Stimulated activated CD4-positive, alpha-beta T cell treated with anti-CD3 and anti-CD28 coated beads, Interleukin-1b, Interleukin-23, amount 100 ng/mL, for 24 hours (primary cell): ENCODE measurements at regions not wholly inside any gene's neighbourhood (a gene's known extent, or its start where the extent isn't known, plus 50 kb on each side); places are given as distances from the start of the nearest gene placed in this dataset.

ENCODE experiments used
- DNase-seq, 4 experiments: peaks; one replicate each; pipeline ENCODE4 v3.0.0-alpha.2; 2020; ENCODE audit warnings: low read depth in 4 of 4, low spot score in 1 of 4

GRCh38 chr12:107319533-107320032 lies 226.2 kb upstream of the CRY1 start:
- DNase-seq: no peak

GRCh38 chr12:107320033-107320928 lies 226.9 kb upstream of the CRY1 start:
- peak; percentile 48 to 76 (median 62) for DNase-seq

DNA sequence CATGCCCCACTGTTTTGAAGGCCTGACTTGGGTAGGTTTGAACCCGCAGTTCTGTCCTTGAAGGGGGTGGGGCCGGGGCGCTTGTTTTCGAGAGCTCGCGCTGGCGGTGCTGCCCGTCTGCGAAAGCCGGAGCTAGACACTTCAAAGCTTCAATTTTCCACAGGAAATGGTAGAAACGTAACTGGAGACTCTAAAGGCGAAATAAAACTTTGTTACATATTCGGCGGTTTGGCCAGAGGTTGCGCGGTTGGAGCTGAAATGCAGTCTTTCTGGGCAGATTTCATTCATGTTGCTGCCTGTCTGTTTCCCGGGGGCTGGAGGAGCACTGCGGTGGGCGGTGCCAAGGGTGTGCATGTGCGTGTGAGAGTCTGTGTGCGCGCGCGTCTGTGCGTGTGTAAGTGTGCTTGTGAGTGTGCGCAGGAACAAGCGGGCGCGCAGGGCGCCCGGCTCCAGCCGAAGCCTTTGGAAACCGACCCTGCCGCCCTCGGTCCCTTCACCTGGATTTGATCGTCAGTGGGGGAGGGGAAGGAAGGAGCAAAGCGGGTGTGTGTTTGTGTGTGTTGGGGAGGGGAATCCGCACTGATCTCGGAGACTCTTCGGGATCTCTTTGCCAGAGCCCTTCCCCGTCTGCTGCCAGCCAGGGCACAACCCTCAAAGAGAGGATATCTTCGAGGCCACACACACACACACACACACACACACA lies 227.7 kb upstream of the CRY1 start:
- DNase-seq: peak in 3 of 4 experiments; percentile 33 to 63 (median 52)

DNA sequence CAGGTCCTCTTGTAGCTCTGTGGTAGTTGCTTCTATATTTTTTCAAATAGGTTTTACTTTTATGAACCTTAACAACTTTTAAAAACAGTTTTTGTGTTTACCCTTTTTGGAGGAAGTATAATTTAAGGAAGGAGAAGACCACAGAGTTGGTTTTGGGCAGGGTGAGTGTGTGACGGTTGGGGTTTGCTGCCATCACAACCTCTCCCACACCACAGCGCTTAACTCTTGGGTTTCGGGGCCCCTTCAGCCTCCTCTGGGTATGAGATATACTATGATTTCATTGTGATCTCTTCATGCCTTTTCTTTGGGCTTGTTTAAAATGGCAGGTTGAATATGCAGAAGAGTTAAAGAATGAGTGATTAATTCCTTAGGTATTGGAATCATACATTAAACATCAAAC lies 228.7 kb upstream of the CRY1 start:
- peak in 1 of 4 experiments; percentile 36 for DNase-seq

DNA sequence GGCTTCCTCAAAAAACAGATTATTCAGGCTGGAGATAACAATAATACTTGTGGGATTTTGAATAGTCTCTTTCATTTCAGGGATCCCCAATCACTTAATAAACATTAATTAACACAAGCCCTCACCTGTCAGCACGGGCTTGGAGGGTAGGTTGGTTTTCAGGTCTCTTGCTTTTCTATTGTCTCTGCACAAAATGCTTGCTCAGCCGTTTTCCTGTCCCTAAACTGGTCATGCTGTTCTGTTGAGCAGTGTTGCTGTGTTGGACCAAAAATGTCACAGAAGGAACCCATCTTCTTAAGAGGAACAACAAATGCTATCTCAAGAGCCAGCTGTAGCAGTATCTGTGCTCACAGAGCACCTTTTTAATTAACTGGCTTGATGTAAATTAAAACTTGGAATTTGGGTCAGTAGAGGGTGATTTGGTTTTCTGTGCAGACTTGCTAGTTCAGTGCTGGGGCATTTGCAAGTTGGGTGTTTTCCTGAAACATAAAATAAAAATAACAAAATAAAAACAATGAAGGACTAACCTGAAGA lies 231.8 kb upstream of the CRY1 start:
- no peak for DNase-seq

DNA sequence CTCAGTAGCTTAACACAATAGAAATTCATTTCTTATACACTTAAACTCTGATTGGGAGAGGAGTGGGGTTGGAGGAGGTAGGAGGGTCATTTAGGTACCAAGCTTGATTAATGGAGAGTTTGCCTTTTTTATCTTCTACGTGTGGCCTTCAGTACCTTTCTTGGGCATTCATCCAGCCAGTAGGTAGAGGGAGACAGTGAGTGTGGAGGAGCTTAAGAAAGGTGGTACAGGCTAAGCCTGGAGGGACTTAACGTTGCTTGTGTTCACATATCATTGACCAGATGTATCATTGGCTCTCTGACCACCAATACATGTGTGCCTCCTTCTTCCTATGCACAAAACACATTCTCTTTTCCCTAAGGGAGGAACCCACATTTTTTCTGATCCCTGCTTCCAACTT lies 232.9 kb upstream of the CRY1 start:
- no peak for DNase-seq

- no peak for DNase-seq
These were observed 234.4 kb upstream of the CRY1 start for GRCh38 chr12:107327651-107328182.

- DNase-seq: no peak
These were observed 235.2 kb upstream of the CRY1 start for GRCh38 chr12:107328442-107329133.

DNA sequence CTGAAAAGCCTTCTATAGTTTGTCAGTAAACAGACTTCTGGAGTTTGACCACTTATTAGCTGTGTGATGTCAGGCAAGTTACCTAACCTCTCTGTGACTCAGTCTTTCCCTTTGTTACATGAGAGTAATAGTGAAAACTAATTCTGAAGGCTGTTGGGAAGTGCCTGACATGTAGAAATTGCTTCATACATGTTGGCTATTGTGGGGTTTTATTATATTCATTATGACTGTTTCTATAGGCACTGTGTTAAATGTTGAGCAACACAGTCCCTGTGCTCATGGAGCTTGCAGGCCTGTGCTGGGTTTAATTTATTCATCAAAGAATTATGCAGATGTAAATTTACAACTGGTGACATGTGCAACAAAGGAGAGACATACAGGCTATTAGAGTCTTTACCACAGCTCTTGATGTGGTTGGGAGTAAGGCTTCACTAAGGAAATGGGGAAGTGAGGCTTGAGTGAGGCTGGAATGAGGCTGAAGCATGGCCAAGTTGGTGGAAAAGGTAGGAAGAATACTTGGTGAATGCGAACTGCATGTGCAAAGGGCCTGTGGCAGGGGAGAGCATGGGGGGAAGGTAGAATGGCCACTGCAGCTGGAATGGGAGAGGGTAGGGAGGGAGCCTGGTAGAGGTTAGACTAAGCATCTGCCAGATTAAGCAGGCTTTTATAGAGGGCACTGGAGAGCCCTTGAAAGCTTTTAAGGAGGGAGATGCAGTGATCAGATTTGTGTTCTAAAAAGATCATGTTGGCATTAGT lies 236.4 kb upstream of the CRY1 start:
- no peak for DNase-seq

DNA sequence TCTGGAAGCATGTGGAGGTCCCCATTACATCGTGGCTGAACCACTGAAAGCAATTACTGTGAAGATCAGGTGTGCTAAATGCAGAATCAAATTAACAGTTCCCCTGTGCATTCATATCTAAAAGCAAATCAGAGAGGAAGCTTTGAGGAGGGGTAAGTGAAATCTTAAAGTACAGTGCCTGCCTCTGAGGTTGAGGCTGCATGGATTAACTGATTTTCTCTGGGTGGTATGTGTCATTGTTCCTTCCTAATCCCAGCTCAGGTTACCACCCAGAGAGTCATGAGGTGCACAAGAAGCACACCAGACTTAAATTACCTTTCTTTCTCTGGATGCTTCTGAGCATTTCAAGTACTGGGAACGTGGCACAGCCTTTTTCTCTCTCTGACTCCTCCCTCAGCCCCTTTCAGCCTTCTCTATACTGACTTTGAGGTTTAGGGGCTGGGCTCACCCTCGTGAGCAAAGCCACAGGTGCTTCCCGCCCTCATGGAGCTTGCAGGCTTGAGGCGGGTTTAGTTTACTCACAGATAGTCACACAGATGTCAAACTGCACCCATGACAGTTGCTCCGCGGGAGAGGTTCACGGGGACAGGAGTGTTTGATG lies 237.6 kb upstream of the CRY1 start:
- no peak for DNase-seq

- no peak for DNase-seq
These were observed 238.1 kb upstream of the CRY1 start for GRCh38 chr12:107331471-107331870.

GRCh38 chr12:107331912-107332311 lies 238.6 kb upstream of the CRY1 start:
- DNase-seq: no peak

DNA sequence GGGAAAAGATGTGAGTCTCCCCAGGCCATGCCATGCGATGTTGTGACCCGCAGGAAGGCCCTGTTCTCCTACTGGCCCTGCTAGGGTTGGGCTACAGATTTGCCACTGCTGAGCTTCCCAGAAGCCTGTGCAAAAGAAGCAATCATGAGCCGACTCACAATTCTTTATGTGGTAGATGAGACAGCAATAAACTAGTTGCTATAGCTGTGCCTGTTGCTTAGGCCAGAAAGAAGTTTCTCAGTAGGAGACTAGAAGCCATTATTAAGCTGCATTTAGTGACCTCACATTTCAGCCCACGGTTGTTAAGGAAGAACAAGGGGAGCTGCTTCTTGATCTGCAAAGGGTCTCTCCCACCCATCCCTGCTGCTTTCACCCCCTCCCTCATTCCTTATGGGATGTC lies 239.4 kb upstream of the CRY1 start:
- no peak for DNase-seq

GRCh38 chr12:107335802-107336570 lies 242.6 kb upstream of the CRY1 start:
- no peak for DNase-seq

DNA sequence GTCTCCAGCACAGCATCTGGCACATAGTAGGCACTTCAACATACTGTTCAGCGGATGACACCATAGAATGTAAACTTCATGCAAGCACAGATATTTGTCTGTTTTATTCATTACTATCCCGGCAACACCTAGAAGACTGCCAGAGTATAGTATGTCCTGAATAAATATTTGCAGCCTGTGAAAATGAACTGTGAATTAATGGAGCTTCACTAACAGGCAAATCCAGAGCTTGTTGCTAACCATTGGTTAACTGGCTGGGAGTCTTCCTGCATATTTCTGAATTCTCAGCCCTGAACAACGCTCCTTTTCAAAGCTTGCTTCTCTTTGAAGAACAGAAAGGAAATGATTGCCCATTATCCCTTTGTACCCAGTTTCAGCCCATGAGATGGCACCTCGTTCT lies 243.3 kb upstream of the CRY1 start:
- DNase-seq: no peak

DNA sequence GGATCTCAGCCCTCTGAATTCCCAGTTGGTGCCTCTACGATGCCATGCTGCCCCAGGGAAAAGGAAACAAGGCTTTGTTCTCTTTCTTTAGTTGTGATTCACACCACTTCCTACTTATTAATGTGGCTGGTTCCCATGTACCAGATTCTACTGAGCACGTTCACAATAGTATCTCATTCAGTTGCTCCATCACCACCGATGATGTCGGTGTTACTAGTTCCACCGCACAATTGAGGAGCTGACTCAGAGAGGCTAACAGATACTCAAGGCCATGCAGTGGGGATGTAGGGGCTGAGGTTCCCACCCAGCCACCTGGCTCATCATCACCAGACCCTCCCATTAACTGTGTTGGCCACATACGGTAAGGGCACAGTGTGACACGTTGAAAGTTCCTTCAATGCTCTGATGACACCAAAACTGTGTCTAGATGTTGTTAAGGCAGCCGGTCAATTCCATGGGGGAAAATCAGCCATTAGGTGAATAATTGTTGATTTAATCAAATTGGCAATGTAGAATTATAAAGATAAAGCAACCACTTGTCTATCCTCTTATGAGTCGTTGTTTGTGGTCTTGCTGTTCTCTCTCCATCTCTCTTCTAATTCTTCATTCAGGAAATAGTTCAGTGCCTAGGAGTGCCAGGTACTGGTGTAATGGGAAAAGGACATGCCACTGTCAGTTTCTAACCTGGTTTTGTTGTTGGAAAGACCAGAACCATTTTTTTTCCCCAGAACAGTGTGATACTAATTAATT lies 244.2 kb upstream of the CRY1 start:
- DNase-seq: no peak

DNA sequence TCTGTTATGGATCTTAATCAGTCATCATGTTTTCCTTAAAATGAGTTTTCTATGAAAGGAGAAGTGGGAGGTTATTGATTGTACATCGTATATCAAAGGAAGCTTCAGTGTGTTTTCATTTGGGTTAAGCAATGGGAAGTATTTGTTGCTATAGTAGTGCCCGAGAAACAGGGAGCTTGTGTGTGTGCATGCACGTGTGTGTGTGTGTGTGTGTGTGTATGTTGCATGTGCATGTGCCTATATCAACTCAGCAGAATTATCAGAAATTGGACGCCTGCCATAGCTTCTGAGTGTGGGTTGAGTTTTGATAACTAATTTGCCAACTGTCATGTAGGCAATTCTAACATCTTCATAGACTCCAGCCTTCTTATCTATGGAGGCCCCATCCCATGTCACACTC lies 246.1 kb upstream of the CRY1 start:
- DNase-seq: no peak

DNA sequence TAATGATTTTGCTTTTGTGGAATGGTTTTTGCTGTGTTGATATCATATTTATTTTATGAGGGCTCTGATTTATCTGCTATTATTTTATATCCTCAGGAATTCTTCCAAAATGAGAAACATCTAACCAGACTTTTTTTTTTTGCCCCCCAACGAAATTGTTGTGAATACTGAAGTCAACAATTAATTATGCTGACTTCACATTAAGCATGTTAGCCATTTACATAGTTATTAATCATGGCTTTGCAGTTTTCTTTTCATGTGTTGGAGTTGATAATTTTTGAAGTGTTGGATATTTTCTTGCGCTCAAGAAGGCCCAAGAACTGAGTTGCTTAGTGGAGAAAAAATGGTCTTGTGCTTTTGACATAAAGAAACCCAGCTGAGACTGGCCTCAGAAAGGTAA lies 246.6 kb upstream of the CRY1 start:
- DNase-seq: no peak

DNA sequence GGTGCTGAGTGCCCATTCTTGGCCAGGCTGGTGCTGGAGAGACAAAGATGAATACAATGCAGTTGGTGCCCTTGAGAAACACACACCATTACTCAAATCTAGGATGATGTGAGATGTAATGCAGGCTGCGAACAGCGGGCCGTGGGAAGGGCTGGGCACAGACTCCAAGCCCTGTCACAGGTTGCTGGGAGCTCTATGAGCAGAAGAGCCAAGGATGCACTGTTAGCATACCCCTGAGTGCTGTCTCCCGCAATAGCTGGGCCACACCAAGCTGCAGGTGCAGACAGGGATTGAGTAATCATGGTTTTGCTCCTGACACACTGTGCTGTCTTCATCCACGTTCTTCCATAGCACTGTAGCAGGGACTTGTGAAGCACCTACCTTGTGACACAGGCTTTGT lies 247.5 kb upstream of the CRY1 start:
- no peak for DNase-seq
